Epithelial cell of esophagus (primary cell): ENCODE measurements at regions not wholly inside any gene's neighbourhood (a gene's known extent, or its start where the extent isn't known, plus 50 kb on each side); places are given as distances from the start of the nearest gene placed in this dataset.
A peak's percentile ranks its signal among the peaks of the same experiment; 100 is the strongest.

Experiments used
- DNase-seq: peaks from one replicate; pipeline ENCODE4 v3.0.0; 2010; ENCODE audit warnings: low read depth
- H3K4me3 ChIP-seq: 2 replicates; pipeline ENCODE4 v1.5.1; 2011; ENCODE audit warnings: mild to moderate bottlenecking, low read length, control low read depth
- CTCF ChIP-seq: IDR thresholded peaks from 2 replicates; pipeline ENCODE4 v1.5.1; 2011; ENCODE audit warnings: low read depth, mild to moderate bottlenecking, low read length, control low read depth, inconsistent platforms; ENCODE audit not compliant: insufficient read depth; ENCODE audit errors: missing control alignments

- TF ChIP-seq CTCF: no peak
- DNase-seq: peak; percentile 29
- no peak overlapping the region for H3K4me3 ChIP-seq
Observed at GRCh38 chr11:128407962-128408361, 179.4 kb downstream of the ETS1 start.

DNA sequence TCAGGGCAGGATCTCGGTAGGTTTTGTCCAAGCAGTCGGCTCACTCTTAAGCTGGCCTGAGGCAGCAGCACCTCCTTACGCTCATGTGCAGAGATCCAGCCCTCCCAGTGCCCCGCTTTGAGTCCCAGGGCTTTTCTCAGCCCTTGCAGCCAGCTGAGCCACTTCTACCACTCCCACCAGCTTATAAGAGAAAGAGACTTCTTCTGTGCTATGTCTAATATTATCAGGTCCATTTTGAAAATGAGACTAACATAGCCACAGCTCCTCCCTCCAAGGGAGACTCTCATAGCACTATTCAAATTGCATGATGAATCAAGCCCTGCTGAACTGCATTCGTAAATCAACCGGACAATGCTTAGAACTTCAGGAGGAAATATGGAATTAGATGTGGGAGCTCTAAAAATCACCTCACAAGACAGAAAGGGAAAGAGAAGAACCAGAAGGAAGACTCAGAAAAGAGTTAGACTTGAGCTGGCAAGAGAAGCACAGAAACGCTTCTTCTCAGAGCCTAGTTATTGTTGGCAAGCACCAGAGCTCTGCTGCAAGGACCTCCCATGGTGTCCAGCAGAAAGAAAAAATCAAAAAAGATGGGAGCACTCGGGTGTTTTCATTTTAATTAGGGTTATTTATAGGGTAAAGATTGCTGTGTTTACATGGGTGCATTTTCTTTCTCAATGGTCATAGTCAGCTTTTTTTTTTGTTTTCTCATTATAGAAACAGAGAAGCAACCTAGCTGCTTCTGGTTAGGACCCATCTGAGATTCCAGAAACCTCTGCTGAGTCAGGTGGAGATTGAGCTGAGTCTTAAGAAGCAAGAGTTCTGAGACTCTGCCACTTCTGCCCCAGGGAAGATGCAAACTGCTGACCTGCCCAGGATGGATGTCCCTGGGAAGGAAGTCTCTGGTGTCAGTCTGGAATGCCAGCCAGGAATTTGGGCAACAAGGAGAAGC lies 181.4 kb downstream of the ETS1 start:
- no peak overlapping the region for H3K4me3 ChIP-seq
- TF ChIP-seq CTCF: no peak
- no peak for DNase-seq

GRCh38 chr11:128405112-128405511 lies 182.2 kb downstream of the ETS1 start:
- DNase-seq: no peak
- TF ChIP-seq CTCF: no peak
- H3K4me3 ChIP-seq: no peak overlapping the region

GRCh38 chr11:128404437-128404836 lies 182.9 kb downstream of the ETS1 start:
- DNase-seq: no peak
- no peak overlapping the region for H3K4me3 ChIP-seq
- TF ChIP-seq CTCF: no peak

DNA sequence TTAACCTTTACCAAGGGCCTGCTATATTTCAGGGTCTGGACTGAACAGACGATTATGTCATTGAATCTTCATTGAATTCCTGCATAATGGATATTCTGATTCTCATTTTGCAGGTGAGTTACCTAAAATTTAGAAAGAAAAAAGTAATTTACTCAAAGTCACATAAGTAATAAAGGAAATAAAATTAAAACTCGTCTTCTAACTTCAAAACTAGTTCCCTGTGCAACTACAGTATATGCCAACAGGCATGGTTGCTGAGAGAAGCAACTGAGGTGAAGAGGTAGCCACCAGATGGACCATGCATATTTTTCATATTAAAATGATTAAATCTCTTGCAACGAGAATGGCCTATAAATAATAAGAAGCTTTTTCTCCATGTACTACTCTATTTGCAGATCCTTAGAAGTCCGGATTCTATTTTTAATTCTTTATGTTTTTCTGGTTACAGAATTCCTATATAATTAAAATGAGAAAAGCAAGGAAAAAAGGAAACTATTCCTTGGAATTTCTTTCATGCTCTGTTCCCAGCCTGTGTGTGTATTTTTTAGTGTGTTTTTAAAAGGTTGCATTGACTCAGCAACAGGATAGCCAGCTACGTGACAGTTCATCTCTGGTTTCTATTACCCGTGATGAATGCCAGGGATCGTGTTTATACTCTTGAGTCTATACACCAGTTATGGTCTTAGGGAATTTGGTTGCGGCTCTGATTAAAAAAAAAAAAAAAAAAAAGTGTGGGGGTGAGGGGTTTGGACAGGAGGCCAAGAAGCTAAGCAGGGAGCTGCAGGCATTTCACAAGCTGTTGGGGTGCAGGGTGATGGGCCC lies 186.8 kb downstream of the ETS1 start:
- H3K4me3 ChIP-seq: no peak overlapping the region
- DNase-seq: no peak
- TF ChIP-seq CTCF: no peak

- H3K4me3 ChIP-seq: no peak overlapping the region
- peak; percentile 68 for DNase-seq
- no peak for TF ChIP-seq CTCF
Observed at GRCh38 chr11:128399251-128400121, 187.9 kb downstream of the ETS1 start.
